ENCODE measurements at regions not wholly inside any gene's neighbourhood (a gene's known extent, or its start where the extent isn't known, plus 50 kb on each side); places are given as distances from the start of the nearest gene placed in this dataset.
A peak's percentile ranks its signal among the peaks of the same experiment; 100 is the strongest.

DNA sequence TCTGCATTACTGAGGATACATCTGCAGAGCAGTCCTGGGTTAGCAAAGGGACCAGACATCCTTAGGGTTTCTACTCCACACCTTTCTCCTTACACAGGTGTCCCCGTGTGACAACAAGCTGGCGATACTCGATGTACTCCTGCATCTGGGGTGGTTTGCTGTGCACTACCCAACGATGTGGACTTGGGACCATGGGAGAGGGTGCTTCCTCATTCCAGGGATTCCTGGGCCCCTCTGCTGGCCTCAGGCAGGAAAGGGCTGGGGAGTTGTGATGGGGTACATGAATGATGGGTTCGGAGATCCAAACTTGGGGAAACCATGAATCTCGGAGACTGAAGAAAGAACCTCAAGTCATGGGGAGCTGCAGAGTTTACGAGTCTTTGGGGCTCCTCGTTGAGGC is 179.6 kb upstream of the GALNT17 start:
- in situ Hi-C loops (cut with HindIII; ENCODE audit: low sequenced_read_pairs), result no loop called here
- no peak for DNase-seq (ENCODE audit: low spot score)

DNA sequence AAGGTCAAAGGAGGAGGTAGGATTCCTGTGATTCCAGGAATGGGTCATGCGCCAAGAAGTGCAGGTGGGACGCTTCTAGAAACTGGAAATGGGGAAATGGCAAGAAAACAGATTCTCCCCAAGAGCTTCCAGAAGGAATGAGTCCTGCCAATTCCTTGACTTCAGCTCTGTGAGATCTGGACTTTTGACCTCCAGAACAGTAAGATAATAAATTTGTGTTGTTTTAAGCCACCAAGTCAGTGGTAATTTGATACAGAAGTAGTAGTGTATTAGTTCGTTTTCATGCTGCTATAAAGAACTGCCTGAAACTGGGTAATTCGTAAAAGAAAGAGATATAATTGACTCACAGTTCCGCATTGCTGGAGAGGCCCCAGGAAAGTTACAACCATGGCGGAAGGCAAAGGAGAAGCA is 178.6 kb upstream of the GALNT17 start:
- in situ Hi-C loops (cut with HindIII; ENCODE audit: low sequenced_read_pairs), result no loop called here
- DNase-seq (ENCODE audit: low spot score), result no peak

DNA sequence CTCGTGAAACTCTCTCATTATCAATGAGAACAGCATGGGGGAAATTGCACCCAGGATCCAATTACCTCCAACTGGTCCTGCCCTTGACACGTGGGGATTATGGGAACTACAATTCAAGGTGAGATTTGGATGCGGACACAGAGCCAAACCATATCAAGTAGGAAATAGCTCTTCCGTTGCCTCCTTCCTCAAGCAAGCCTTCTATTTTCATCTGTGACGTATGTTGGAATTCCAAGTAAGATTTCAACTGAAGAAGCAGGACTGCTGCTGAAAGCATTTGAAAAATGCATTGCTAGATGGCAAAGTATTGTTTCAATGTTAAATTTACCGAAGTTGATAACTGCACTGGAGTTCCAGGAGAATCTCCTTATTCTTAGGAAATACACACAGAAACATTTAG is 178.1 kb upstream of the GALNT17 start:
- in situ Hi-C loops (cut with HindIII; ENCODE audit: low sequenced_read_pairs), result no loop called here

DNA sequence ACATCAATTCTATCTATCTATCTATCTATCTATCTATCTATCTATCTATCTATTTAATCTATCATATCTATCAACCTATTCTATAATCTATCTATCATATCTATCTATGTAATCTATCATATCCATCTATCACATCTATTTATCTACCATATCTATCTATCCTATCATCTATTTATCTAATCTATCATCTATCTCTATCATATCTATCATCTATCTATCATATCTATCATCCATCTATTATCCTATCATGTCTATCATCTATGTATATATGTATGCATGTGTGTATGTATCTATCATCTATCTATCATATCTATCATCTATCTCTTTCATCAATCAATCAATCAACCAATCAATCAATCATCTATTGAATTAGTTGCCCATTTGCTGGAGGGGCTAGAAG is 159.3 kb upstream of the GALNT17 start:
- no peak for DNase-seq (ENCODE audit: low spot score)
- in situ Hi-C loops (cut with HindIII; ENCODE audit: low sequenced_read_pairs), result no loop called here

More for the DNA sequence above, 178.1 kb upstream of the GALNT17 start:
- no peak for DNase-seq (ENCODE audit: low spot score)

DNA sequence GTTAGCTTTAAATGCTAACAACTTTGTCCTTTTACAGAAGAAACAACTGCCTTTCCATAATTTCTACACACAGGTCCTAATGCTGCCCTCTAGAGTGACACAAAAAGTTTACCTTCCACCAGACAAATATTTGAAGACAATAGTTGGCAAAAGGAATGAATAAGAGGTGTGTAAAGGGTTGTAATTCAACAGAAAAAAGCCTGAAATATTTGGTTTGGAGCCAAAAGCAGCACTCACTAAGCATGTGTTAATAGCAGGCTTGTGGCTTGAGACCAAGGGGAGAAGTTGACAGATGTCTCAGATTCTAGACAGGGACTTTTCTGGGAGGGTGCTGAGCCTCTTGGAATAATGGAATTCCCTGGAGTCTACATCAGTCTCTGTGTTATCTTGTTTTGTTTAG is 156.2 kb upstream of the GALNT17 start:
- no peak for DNase-seq (ENCODE audit: low spot score)
- in situ Hi-C loops (cut with HindIII; ENCODE audit: low sequenced_read_pairs), result no loop called here

DNA sequence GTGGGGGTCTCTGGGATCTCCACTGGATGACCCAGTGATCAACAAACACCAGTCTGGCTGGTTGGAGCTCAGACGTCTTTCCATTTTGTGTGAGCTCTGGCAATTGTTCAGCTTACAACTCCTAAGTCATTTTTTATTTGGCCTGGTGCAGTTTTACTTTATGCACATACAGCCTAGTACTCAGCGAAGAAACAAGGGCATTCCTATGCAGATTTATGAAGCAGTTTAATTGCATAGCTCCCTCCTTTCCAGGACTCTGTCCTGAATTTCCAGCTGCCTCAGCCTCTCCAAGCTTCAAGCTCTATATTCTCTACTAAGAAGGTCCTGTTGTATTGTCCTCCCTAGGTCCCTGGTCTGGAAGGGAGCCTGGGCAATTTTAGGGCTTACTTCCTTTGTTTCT is 145.6 kb upstream of the GALNT17 start:
- no peak for DNase-seq (ENCODE audit: low spot score)
- in situ Hi-C loops (cut with HindIII; ENCODE audit: low sequenced_read_pairs), result no loop called here

DNA sequence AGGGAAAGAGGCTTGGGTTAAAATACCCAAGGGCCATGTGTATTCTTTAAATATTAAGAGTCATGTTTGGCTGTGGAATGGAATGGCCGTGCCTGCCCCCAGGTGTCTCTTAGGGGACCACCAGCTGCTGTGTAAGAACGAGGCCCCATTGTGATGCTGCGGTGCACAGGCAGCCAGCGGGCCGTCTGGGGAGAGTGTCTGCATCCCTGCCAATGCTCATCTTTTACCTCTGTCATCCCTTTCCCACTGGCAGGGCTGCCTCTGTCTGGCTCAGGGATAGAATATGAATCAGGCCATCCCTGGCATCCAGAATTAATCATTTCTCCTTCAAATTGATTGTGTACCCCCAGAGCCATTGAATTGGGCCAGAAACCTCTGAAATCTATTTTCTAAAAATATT is 137.8 kb upstream of the GALNT17 start:
- in situ Hi-C loops (cut with HindIII; ENCODE audit: low sequenced_read_pairs), result no loop called here
- DNase-seq (ENCODE audit: low spot score), result no peak

DNA sequence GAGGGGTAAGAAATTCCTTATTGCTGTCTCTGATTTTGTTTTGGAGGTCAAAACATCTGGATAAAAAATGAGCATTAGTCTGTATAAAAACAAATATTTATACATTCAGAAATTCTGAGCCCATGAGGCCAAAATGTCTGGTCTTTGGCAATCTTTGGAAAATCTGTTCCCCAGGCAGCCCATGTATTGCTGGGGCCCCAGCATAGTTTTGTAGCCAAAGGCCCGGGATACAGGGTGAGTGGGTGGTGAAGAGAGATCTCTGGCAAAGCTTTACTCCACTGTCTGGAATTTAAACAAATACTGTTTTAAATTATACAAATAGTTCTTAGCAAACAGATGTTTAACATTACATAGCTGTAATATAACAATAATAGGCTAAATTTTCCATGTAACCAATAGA is 134.7 kb upstream of the GALNT17 start:
- no peak for DNase-seq (ENCODE audit: low spot score)
- in situ Hi-C loops (cut with HindIII; ENCODE audit: low sequenced_read_pairs), result no loop called here

DNA sequence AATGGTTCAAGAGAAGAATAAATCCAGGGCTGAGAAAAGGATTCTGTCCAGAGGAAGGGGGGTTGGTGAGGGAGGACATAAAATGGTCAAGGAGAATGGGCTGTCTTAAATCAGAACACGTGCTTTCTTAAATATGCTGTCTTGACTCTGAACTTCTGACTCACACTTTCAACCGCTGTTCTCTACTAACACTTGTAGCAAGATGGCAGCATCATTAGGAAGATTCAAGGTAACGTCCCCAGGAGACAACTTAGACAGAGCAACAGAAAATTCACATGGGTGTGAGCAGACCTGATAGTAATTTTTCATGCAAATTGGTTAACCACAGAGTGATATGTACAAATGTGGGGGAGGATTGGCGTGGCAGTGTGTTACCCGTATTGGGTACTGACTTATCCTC is 126.8 kb upstream of the GALNT17 start:
- in situ Hi-C loops (cut with HindIII; ENCODE audit: low sequenced_read_pairs), result no loop called here
- DNase-seq (ENCODE audit: low spot score), result no peak

DNA sequence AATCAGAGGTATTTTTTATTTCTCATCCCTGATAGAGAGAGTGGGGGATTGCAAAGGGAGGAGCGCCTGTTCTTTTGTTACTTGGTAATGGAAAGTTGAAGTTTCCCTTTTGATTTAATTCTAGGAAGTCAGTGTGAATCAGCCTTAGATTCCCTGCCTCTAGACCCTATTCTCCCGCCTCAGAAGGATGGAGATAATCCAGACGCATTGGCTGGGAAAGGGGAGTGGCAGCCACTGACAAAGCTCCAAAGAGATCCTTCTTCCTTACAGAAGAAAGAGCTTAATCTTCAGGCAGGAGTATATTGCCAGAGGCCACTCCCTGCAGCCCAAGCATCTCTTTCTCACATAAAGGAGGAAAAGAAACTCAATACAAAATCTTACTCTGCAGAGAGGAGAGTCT is 122.3 kb upstream of the GALNT17 start:
- no peak for DNase-seq (ENCODE audit: low spot score)
- in situ Hi-C loops (cut with HindIII; ENCODE audit: low sequenced_read_pairs), result no loop called here

DNA sequence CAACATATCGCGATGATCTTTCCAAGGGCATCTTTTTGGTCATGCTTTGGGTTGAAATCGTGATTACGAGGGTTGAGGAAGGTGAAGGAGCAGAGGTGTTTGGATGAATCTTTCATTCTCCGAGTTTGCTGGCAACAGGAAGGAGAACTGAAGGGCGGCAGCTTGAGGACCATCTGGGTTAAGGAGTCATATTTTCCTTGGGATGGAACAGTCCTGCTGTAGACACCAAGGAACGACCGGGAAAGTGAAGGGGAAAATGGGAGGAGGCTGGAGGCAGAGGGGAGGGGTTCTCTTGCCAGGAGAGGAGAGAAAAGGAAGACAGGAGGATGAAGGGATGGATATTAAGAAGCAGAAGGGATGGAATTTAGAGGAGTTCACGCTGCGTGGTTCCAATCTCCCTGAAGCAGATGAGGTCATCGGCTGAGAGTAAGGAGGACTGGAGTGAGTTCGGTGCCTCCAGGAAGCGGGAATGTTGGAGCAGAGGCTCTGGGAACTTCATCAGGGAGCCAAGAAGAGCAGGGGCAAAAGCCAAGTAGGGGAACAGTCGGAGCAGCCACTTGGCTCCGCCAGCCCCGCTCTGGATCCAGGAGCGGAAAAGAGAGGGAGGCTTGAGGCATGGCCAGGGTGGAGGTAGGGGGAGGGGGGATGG is 116.6 kb upstream of the GALNT17 start:
- peak; percentile 52 for DNase-seq (ENCODE audit: low spot score)
- in situ Hi-C loops (cut with HindIII; ENCODE audit: low sequenced_read_pairs), result no loop called here

DNA sequence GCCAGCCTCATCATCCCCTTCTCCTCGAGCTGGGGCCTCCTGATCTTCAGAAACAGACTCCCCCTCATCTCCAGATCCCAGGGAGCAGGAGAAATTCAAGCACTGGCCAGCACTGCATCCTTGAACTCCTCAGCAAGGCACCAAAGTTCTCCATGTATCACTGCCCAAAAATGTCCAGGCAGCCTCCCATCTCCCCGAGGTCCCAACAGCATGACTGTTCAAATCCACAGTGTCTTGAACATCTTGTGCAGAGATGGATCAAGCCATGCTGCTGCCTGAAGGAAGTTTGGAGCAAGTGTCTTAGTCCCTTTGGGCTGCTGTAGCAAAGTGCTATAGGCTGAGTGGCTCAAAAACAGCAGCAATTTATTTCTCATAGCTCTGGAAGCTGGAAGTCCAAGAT is 115.5 kb upstream of the GALNT17 start:
- no peak for DNase-seq (ENCODE audit: low spot score)
- in situ Hi-C loops (cut with HindIII; ENCODE audit: low sequenced_read_pairs), result no loop called here

DNA sequence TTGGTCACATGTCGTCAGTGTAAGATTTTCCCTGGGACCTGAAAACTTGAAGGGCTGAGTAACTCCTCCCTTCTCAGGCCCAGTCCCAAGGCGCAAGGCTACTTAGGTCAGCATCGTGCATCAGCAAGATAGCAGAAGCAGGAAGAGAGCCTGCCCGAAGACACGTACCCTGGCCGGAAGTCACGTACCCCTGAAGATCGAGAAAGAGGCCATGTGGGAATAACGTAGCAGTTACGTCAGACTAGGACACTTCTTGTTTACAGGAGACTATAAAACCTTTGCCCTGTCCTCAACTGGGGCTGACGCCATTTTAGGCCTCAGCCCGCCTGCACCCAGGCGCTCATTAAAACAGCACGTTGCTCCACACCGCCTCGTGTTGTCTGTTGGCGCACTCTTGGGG is 114.3 kb upstream of the GALNT17 start:
- no peak for DNase-seq (ENCODE audit: low spot score)
- in situ Hi-C loops (cut with HindIII; ENCODE audit: low sequenced_read_pairs), result no loop called here

DNA sequence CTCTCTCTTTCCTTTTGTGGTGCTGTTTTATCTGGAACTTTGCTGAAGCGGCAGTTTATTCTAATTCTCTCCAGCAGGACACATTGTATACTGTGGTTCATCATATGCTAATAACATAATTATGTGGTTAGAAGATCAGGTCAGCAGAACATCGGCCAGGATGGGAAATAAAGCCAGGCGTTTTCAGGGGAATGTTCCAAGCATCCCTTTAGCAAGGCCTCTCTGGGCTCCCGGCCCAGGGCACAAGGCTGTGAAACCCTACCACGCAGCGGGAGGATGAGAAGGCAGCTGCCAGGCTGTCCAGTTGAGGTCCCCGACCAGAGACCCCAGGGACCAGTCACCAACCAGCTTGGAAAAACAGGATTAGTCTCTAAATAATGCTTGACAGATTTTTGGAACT is 112.2 kb upstream of the GALNT17 start:
- DNase-seq (ENCODE audit: low spot score), result peak; percentile 83
- in situ Hi-C loops (cut with HindIII; ENCODE audit: low sequenced_read_pairs), result no loop called here

DNA sequence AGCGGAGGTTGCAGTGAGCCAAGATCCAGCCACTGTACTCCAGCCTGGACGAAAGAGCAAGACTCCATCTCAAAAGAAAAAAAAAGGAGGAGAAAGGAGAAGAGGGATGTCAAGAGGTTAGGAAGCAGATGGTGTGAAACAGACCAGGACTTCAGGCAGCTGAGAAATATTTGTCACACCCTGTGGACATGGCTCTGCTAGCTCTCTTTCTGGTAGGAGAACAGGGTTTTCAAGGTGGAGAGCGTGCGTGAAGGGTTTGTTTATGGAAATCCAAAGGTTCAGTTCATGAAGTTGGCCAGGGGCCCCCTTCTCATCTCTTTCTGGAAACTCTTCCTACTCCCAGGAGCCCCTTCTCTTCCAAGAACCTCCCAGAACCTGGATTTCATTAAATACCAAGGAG is 110.8 kb upstream of the GALNT17 start:
- peak; percentile 9 for DNase-seq (ENCODE audit: low spot score)
- in situ Hi-C loops (cut with HindIII; ENCODE audit: low sequenced_read_pairs), result no loop called here

DNA sequence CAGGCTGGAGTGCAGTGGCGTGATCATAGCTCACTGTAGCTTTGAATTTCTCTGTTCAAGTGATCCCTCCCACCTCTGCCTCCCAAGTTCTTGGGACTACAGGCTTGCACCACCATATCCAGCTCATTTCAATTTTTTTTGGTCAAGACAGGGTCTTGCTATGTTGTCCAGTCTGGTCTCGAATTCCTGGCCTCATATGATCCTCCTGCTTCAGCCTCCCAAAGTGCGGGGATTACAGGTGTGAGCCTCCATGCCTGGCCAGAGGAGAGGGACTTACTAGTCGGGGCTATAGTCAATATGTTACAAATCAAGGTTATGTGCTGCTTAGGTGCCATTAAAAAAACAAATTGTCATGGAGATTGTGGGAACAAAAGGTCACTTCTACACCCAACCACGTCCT is 105.3 kb upstream of the GALNT17 start:
- in situ Hi-C loops (cut with HindIII; ENCODE audit: low sequenced_read_pairs), result no loop called here
- DNase-seq (ENCODE audit: low spot score), result no peak

DNA sequence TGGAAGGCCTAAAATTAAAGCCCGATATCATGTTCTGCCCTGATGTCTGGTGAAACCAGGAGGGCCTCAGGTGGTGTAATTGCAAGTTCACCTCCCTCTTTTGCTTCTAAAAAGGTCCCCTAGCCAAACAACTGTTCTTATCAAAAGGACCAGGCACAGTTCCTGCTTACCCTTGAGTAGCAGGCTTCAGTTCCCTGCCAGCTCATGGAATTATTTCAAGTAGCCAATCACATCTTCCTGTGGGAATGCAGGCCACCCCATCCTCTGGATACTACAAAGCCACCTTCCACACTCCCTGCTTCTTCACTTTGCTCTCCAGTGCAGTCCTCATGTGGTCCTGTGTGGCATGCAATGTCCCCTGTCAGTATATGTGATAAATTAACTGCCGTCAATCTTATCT is 97.7 kb upstream of the GALNT17 start:
- in situ Hi-C loops (cut with HindIII; ENCODE audit: low sequenced_read_pairs), result no loop called here
- no peak for DNase-seq (ENCODE audit: low spot score)

DNA sequence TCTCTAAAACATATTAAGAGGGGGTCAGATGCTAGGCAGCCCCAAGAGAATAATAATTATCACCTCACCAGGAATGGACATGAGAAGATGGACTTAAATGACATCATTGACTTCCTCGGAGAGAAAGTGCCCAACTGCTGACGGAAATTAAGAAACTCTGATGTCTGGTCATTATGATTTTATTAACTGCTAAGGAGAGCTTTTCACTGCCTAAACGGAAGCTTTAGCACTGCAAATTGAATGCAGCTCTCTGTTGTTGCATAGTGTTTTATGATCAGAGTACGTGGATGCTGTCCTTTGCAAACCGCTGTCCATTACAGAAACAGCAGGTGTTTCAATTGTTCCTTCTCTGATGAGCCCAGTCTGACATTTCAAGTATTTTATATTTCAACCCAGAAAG is 89.4 kb upstream of the GALNT17 start:
- DNase-seq (ENCODE audit: low spot score), result no peak
- in situ Hi-C loops (cut with HindIII; ENCODE audit: low sequenced_read_pairs), result no loop called here

DNA sequence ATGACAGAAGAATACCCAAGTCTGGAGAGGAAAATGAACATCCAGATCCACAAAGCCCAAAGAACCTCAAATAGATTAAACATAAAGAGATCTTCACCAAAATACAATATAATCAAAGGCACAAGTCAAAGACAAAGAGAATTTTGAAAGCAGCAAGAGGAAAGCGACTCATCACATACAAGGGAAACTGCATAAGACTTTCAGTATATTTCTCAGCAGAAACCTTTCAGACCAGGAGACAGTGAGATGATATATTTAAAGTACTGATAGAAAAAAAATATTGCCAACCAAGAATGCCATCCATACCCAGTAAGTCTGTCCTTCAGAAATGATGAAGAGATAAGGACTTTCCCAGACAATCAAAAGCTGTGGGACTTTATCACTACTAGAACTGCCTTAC is 81.5 kb upstream of the GALNT17 start:
- in situ Hi-C loops (cut with HindIII; ENCODE audit: low sequenced_read_pairs), result no loop called here
- DNase-seq (ENCODE audit: low spot score), result no peak

DNA sequence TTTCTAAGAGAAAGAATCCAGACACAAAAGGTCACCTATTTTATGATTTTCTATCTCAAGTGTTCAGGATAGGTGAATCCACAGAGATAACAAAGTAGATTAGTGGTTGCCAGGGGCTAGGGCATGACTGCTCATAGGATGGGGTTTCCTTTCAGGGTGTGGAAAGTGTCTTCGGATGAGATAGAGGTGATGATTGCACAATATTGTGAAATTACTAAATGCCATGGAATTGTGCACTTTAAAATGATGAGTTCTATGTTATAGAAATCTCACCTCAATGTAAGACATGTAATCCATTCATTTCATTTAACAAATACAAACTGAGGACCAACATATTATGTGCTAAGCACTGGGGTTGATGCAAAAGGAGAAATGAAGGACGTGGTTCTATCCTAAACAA is 76.4 kb upstream of the GALNT17 start:
- in situ Hi-C loops (cut with HindIII; ENCODE audit: low sequenced_read_pairs), result no loop called here
- no peak for DNase-seq (ENCODE audit: low spot score)

DNA sequence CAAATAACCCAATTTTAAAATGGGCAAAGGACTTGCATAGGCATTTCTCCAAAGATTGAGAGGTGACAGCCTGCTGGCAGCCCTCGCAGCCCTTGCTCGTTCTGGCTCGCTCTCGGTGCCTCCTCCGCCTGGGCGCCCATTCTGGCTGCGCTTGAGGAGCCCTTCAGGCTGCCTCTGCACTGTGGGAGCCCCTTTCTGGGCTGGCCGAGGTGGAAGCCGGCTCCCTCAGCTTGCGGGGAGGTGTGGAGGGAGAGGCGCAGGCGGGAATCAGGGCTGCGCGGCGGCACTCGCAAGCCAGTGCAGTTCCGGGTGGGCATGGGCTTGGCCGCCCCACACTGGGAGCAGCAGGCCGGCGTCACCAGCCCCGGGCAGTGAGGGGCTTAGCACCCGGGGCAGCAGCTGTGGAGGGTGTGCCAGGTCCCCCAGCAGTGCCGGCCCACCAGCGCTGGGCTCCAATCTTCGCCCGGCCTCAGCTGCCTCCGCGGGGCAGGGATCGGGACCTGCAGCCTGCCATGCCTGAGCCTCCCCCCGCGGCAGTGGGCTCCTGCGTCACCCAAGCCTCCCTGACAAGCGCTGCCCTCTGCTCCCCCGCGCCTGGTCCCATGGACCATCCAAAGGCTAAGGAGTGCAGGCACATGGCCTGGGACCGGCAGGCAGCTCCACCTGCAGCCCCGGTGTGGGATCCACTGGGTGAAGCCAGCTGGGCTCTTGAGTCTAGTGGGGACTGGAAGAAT is 54.0 kb upstream of the GALNT17 start:
- in situ Hi-C loops (cut with HindIII; ENCODE audit: low sequenced_read_pairs), result no loop called here
- no peak for DNase-seq (ENCODE audit: low spot score)

All from G401 (cell line).